ENCODE measurements at regions not wholly inside any gene's neighbourhood (a gene's known extent, or its start where the extent isn't known, plus 50 kb on each side); places are given as distances from the start of the nearest gene placed in this dataset.

GRCh38 chr11:127268932-127269331, 268.4 kb upstream of the KIRREL3 start:
- no peak for TF ChIP-seq EZH2 (IDR thresholded peaks at IDR 0.05; ENCODE audit: borderline replicate concordance, insufficient read depth, low read length, poor library complexity, severe bottlenecking)
- TF ChIP-seq CTCF (IDR thresholded peaks at IDR 0.05; ENCODE audit: poor library complexity, severe bottlenecking), result no peak
- TF ChIP-seq EP300 (conservative IDR thresholded peaks at IDR 0.05; ENCODE audit: poor library complexity, severe bottlenecking), result no peak
- TF ChIP-seq MXI1 (conservative IDR thresholded peaks at IDR 0.05; ENCODE audit: poor library complexity, severe bottlenecking), result no peak
- TF ChIP-seq REST (IDR thresholded peaks at IDR 0.05; ENCODE audit: borderline replicate concordance), result no peak
- TF ChIP-seq POLR2AphosphoS5 (IDR thresholded peaks at IDR 0.05), result no peak
